NCI-H345 treated with DMSO at 0.1 percent for 48 hours (cell line): ENCODE measurements at regions not wholly inside any gene's neighbourhood (a gene's known extent, or its start where the extent isn't known, plus 50 kb on each side); places are given as distances from the start of the nearest gene placed in this dataset.

ENCODE experiments used
- DNase-seq: peaks from one replicate; lab custom pipeline; 2025; ENCODE audit not compliant: unreplicated experiment; lab: John Stamatoyannopoulos, UW

- DNase-seq = no peak
Observed at GRCh38 chr6:139922236-139922635, 547.8 kb upstream of the CITED2 start.

- no peak for DNase-seq
Observed at GRCh38 chr6:139920776-139921100, 546.3 kb upstream of the CITED2 start.

- DNase-seq = no peak
Observed at GRCh38 chr6:139920027-139920775, 545.8 kb upstream of the CITED2 start.

GRCh38 chr6:139919107-139920026 is 544.9 kb upstream of the CITED2 start:
- no peak for DNase-seq

GRCh38 chr6:139917951-139918630 is 543.6 kb upstream of the CITED2 start:
- DNase-seq = peak; percentile 2

GRCh38 chr6:139914910-139915309 is 540.5 kb upstream of the CITED2 start:
- no peak for DNase-seq

- DNase-seq = no peak
Observed at GRCh38 chr6:139912735-139913400, 538.4 kb upstream of the CITED2 start.

- no peak for DNase-seq
Observed at GRCh38 chr6:139909992-139910391, 535.5 kb upstream of the CITED2 start.

GRCh38 chr6:139905404-139906052 is 531.1 kb upstream of the CITED2 start:
- DNase-seq = no peak

GRCh38 chr6:139904568-139904967 is 530.1 kb upstream of the CITED2 start:
- no peak for DNase-seq

- no peak for DNase-seq
Observed at GRCh38 chr6:139904158-139904533, 529.7 kb upstream of the CITED2 start.

GRCh38 chr6:139903411-139904157 is 529.1 kb upstream of the CITED2 start:
- DNase-seq = no peak

- DNase-seq = no peak
Observed at GRCh38 chr6:139895205-139895793, 520.9 kb upstream of the CITED2 start.

GRCh38 chr6:139894271-139894670 is 519.8 kb upstream of the CITED2 start:
- DNase-seq = no peak

- DNase-seq = no peak
Observed at GRCh38 chr6:139891471-139891870, 517.0 kb upstream of the CITED2 start.

GRCh38 chr6:139888681-139889122 is 514.3 kb upstream of the CITED2 start:
- DNase-seq = peak; percentile 29

- DNase-seq = no peak
Observed at GRCh38 chr6:139887275-139887674, 512.8 kb upstream of the CITED2 start.

GRCh38 chr6:139886396-139886795 is 511.9 kb upstream of the CITED2 start:
- DNase-seq = no peak

GRCh38 chr6:139885909-139886308 is 511.5 kb upstream of the CITED2 start:
- no peak for DNase-seq

- DNase-seq = no peak
Observed at GRCh38 chr6:139883776-139884175, 509.3 kb upstream of the CITED2 start.
